ENCODE measurements at regions not wholly inside any gene's neighbourhood (a gene's known extent, or its start where the extent isn't known, plus 50 kb on each side); places are given as distances from the start of the nearest gene placed in this dataset.

- intact Hi-C loops (cut with DNase I; ENCODE audit: low total_unique reads) = no loop called here
- no peak for DNase-seq
- no peaks in the 10 kb centered on the region for H3K36me3 ChIP-seq
- no peak overlapping the region for H3K27ac ChIP-seq
- in situ Hi-C loops (cut with MboI; ENCODE audit: low pct_ligation_motif_present in 1 of 4, low pct_unique_long_range_greater_than_20kb in 1 of 4, low sequenced_read_pairs in 3 of 4) = no loop called here
- H3K9me3 ChIP-seq = no peaks in the 10 kb centered on the region
- TF ChIP-seq EP300 (IDR thresholded peaks at IDR 0.05; ENCODE audit: low read depth) (no peak), POLR2A (IDR thresholded peaks at IDR 0.05) (no peak)
- H3K4me1 ChIP-seq = no peaks in the 10 kb centered on the region
- H3K27me3 ChIP-seq = no peaks in the 10 kb centered on the region
- WGBS, 2 donors (ENCODE audit: low coverage in 1 of 2) = 69 to 100% methylated on average over 2 to 5 of the region's 5 CpGs
- no peak overlapping the region for H3K4me3 ChIP-seq
These were observed 185.0 kb upstream of the COBL start for GRCh38 chr7:51501620-51502019.

- Histone ChIP-seq H3K4me1 (no peaks in the 10 kb centered on the region), H3K36me3 (no peaks in the 10 kb centered on the region), H3K27ac (no peak overlapping the region), H3K27me3 (no peaks in the 10 kb centered on the region), H3K9me3 (no peaks in the 10 kb centered on the region), H3K4me3 (no peak overlapping the region)
- DNase-seq = no peak
- in situ Hi-C loops (cut with MboI; ENCODE audit: low pct_ligation_motif_present in 1 of 4, low pct_unique_long_range_greater_than_20kb in 1 of 4, low sequenced_read_pairs in 3 of 4) (no loop called here), intact Hi-C loops (cut with DNase I; ENCODE audit: low total_unique reads) (no loop called here)
- 73 to 83% methylated on average over 2 of the region's 2 CpGs for WGBS, 2 donors (ENCODE audit: low coverage in 1 of 2)
- TF ChIP-seq EP300 (IDR thresholded peaks at IDR 0.05; ENCODE audit: low read depth) (no peak), CTCF (IDR thresholded peaks at IDR 0.05) (no peak), POLR2AphosphoS5 (IDR thresholded peaks at IDR 0.05) (no peak), POLR2A (IDR thresholded peaks at IDR 0.05) (no peak)
These were observed 166.4 kb upstream of the COBL start for GRCh38 chr7:51482976-51483375.

GRCh38 chr7:51481421-51481820, 164.8 kb upstream of the COBL start:
- Histone ChIP-seq H3K9me3 (no peaks in the 10 kb centered on the region), H3K27ac (no peak overlapping the region), H3K27me3 (no peaks in the 10 kb centered on the region), H3K36me3 (no peaks in the 10 kb centered on the region), H3K4me3 (no peak overlapping the region), H3K4me1 (no peaks in the 10 kb centered on the region)
- DNase-seq = no peak
- TF ChIP-seq POLR2AphosphoS5 (IDR thresholded peaks at IDR 0.05) (no peak), POLR2A (IDR thresholded peaks at IDR 0.05) (no peak), CTCF (IDR thresholded peaks at IDR 0.05) (no peak), EP300 (IDR thresholded peaks at IDR 0.05; ENCODE audit: low read depth) (no peak)
- 92 to 94% methylated on average over 2 to 3 of the region's 3 CpGs for WGBS, 2 donors (ENCODE audit: low coverage in 1 of 2)
- in situ Hi-C loops (cut with MboI; ENCODE audit: low pct_ligation_motif_present in 1 of 4, low pct_unique_long_range_greater_than_20kb in 1 of 4, low sequenced_read_pairs in 3 of 4) (no loop called here), intact Hi-C loops (cut with DNase I; ENCODE audit: low total_unique reads) (no loop called here)

- no peak for DNase-seq
- Histone ChIP-seq H3K4me1 (no peaks in the 10 kb centered on the region), H3K27me3 (no peaks in the 10 kb centered on the region), H3K27ac (no peak overlapping the region), H3K36me3 (no peaks in the 10 kb centered on the region), H3K4me3 (no peak overlapping the region), H3K9me3 (no peaks in the 10 kb centered on the region)
- intact Hi-C loops (cut with DNase I; ENCODE audit: low total_unique reads) = no loop called here
- TF ChIP-seq EP300 (IDR thresholded peaks at IDR 0.05; ENCODE audit: low read depth) (no peak), POLR2A (IDR thresholded peaks at IDR 0.05) (no peak), POLR2AphosphoS5 (IDR thresholded peaks at IDR 0.05) (no peak), CTCF (IDR thresholded peaks at IDR 0.05) (no peak)
- in situ Hi-C loops (cut with MboI; ENCODE audit: low pct_ligation_motif_present in 1 of 4, low pct_unique_long_range_greater_than_20kb in 1 of 4, low sequenced_read_pairs in 3 of 4) = no loop called here
- WGBS, 2 donors (ENCODE audit: low coverage in 1 of 2) = 88 to 96% methylated on average over 5 to 17 of the region's 17 CpGs
These were observed 161.2 kb upstream of the COBL start for GRCh38 chr7:51477819-51478218.

GRCh38 chr7:51477323-51477722, 160.7 kb upstream of the COBL start:
- TF ChIP-seq POLR2AphosphoS5 (IDR thresholded peaks at IDR 0.05) (no peak), EP300 (IDR thresholded peaks at IDR 0.05; ENCODE audit: low read depth) (no peak), POLR2A (IDR thresholded peaks at IDR 0.05) (no peak), CTCF (IDR thresholded peaks at IDR 0.05) (no peak)
- WGBS, 2 donors (ENCODE audit: low coverage in 1 of 2) = 62 to 73% methylated on average over 5 to 7 of the region's 8 CpGs
- Histone ChIP-seq H3K9me3 (no peaks in the 10 kb centered on the region), H3K4me1 (no peaks in the 10 kb centered on the region), H3K36me3 (no peaks in the 10 kb centered on the region), H3K27me3 (no peaks in the 10 kb centered on the region), H3K4me3 (no peak overlapping the region), H3K27ac (no peak overlapping the region)
- intact Hi-C loops (cut with DNase I; ENCODE audit: low total_unique reads) = no loop called here
- in situ Hi-C loops (cut with MboI; ENCODE audit: low pct_ligation_motif_present in 1 of 4, low pct_unique_long_range_greater_than_20kb in 1 of 4, low sequenced_read_pairs in 3 of 4) = no loop called here
- DNase-seq = no peak
